Erythroblast (primary cell): ENCODE measurements at regions not wholly inside any gene's neighbourhood (a gene's known extent, or its start where the extent isn't known, plus 50 kb on each side); places are given as distances from the start of the nearest gene placed in this dataset.

Experiments
- DNase-seq, 2 experiments: peaks; one replicate each; lab custom pipeline; 2025; lab: John Stamatoyannopoulos, UW
- GATA1 ChIP-seq: IDR thresholded peaks from 2 replicates; pipeline ENCODE4 v1.6.1; 2011; ENCODE audit warnings: low read depth, mild to moderate bottlenecking, control low read depth, low read length, moderate library complexity
- POLR2A ChIP-seq: IDR thresholded peaks from 2 replicates; pipeline ENCODE4 v1.6.1; 2011; ENCODE audit warnings: mild to moderate bottlenecking, low read length

DNA sequence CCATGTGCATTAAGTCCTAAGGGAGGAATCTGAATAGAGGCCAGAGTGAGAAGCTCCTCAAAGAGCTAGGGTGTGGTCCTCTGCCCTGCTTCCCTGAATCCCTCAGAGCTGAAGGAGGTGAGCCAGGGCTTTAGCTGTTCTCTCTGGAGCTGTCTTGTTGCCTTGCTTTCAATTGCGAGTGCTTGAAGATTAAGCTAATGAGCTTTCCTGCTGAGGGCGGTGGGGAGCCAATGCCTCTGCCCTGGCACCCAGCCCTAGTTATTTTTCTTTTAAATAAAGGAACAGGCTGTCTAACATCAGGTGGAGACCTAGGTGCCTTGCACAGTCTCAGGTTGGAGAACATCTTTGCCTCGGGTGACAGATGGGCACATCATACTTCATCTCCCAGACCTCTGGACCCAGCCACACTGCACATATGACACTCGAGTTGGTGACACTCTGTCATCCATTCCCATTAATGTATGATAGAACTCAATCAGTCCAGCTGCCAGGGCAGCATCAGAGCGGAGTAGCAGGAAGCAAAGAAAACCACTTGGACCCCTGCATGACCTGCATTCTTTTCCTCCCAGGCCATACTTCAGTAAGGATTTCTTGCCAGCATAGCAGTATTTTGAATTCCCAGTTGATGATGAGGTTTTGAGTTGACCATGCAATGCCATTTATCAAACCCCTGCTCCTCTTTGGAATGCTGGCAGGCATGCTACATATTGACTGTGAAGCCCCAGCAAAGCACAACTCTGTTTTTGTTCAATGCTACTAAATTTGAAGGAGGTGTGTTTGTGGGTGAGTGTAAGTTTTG lies 292.7 kb downstream of the RNF144A start:
- no peak for DNase-seq
- TF ChIP-seq GATA1 (no peak), POLR2A (no peak)

- no peak for DNase-seq
- TF ChIP-seq POLR2A (no peak), GATA1 (no peak)
These were observed 293.5 kb downstream of the RNF144A start for GRCh38 chr2:7210712-7211111.

DNA sequence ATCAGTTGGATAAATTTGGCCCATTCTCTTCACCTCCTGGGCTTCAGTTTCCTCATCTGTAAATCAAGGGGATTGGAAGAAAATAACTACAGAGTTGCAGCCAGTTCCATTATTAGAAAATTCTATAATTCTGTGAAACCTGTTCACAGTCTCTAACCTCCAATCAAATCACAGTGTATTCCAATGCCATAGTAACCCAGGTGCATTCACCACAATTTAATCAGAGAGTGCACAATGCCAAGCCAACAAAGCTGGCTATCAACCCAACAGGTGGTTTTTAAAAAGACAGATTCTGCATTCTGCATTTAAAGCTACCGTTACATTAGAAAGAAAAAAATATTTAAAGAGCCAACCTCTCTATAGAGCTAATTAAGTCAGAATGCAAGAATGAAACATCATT lies 308.6 kb downstream of the RNF144A start:
- TF ChIP-seq GATA1 = no peak
- no peak for TF ChIP-seq POLR2A
- DNase-seq = no peak

DNA sequence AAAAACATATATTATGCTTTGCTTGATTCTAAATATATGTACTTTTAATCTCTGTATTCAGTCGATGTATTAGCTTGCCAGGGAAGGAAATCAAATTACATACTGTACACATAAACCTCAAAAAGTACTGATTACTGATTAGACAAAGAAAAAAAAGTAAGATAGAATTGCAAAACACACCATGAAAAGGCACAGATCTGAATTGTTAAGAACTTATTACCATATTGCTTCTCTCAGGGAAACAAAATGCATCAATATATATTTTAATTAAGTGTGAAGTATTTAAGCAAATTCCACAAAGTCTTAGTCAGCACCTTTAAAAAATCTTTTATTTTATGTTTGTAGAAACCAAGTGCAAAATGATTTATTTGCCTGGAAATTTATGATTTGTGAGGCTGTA lies 309.3 kb downstream of the RNF144A start:
- DNase-seq = no peak

DNA sequence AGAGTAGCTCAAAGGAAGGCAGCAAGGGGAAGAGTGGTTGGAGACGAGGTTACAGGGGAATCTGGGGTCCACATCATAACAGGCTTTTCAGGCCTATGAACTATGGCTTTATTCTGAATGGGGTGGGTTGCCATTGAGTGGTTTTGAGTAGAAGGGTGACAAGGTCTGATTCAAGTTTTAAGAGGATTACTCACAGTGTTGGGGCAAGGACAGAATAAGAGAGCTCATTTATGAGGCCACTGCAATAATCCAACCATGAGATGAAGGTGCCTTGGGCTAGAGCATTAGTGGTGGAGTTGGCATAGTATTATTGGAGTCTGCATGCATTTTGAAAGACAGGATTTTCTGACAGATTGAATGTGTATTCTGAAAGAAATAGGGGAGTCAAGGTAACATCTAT lies 315.9 kb downstream of the RNF144A start:
- DNase-seq = no peak
- TF ChIP-seq GATA1 = no peak
- no peak for TF ChIP-seq POLR2A

More for the DNA sequence above, 309.3 kb downstream of the RNF144A start:
- no peak for TF ChIP-seq GATA1
- no peak for TF ChIP-seq POLR2A

DNA sequence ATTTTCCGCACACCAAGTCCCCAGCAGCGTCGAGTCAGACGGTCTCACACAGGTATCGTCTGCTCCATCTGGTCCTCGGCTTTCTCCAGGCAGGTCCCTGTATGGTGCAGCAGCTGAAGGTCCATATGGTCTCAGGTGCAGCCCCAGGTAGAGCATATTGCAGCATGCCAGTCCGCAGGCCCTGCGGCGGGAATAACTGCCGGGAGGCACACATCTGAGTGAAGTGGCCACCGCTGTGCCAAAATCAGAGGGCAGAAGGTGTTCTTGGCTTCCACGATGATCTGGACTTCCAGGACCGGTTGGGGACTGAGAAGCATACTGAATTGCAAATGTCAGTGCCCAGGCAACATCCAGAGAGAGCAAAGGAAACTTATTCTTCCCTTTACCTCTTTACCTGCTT lies 320.3 kb downstream of the RNF144A start:
- DNase-seq = no peak
- TF ChIP-seq POLR2A (no peak), GATA1 (no peak)

GRCh38 chr2:7239078-7239477 lies 321.9 kb downstream of the RNF144A start:
- no peak for DNase-seq
- no peak for TF ChIP-seq POLR2A
- TF ChIP-seq GATA1 = no peak

DNA sequence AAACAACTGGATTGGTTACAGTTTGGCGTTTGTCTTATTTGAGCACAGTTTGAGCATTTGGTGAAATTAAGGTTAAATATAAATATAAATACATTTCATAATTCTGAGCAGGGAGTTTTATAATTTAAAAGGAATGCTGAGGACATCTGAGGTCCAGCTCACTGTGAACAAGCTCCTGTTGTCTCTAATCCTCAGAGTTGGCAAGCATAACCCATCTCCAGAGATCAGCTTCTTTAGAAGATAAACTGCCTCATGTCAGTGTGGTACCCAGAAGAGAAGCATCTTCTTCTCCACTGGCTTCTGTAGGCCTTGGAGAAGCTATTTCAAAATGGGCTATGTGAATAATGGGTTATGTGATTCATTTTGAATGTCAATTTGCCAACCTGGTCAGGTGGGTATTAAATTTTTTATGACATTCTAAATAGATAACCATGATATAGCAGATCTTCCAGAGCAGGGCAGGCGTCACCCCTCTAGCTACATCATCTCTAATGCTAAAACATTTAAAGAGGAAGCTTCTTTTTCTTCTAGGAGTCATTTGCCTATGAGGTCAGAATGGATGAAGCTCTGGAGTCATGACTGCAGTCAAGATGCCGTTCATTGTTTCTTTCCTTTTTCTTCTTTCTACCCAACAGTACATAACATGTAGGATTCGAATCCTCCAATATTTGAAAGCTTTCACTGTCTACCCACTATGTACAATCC lies 324.0 kb downstream of the RNF144A start:
- no peak for DNase-seq
- TF ChIP-seq GATA1 (no peak), POLR2A (no peak)

- DNase-seq = no peak
- TF ChIP-seq POLR2A = no peak
These were observed 325.1 kb downstream of the RNF144A start for GRCh38 chr2:7242189-7242867.

DNA sequence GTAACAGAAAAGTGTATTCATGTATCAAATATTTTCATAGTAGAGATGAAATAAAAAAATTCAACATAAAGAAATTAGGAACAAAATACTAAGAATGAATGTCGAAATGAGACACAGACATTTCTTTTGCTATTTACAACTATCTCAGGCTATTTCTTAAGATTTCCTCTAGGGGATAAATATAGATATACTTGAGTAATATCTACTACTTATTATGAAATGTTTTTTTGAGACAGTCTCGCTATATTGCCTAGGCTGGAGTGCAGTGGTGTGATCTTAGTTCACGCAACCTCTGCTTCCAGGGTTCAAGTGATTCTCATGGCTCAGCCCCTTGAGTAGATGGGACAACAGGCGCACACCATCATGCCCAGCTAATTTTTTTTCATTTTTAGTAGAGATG lies 326.1 kb downstream of the RNF144A start:
- TF ChIP-seq GATA1 (no peak), POLR2A (no peak)
- no peak for DNase-seq

- DNase-seq = no peak
- no peak for TF ChIP-seq POLR2A
- TF ChIP-seq GATA1 = no peak
These were observed 339.2 kb downstream of the RNF144A start for GRCh38 chr2:7256377-7256776.

- no peak for TF ChIP-seq POLR2A
- no peak for TF ChIP-seq GATA1
- no peak for DNase-seq
These were observed 345.5 kb downstream of the RNF144A start for GRCh38 chr2:7262727-7263126.

DNA sequence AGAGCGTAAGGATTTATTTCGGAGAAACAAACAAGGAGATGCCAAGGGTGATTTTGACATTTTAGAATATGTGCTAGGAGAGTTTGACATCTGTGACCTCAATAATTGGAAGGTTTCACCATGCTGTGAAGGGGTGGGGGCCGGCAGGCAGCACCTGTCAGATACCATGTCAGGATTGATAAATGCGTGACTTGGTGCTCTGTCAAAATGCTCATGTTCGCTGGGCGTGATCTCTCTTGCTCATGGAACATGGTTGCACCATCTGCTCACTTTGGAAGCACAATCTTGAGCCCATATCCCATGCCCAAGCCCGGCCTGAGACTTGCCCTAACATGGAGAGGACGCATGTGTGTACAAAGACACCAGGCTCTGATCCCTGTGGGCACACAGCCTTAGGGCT lies 347.6 kb downstream of the RNF144A start:
- DNase-seq = no peak
- no peak for TF ChIP-seq GATA1
- no peak for TF ChIP-seq POLR2A

GRCh38 chr2:7265286-7265685 lies 348.1 kb downstream of the RNF144A start:
- TF ChIP-seq POLR2A (no peak), GATA1 (no peak)
- no peak for DNase-seq
